Testis (tissue), 2 donors: ENCODE measurements at regions not wholly inside any gene's neighbourhood (a gene's known extent, or its start where the extent isn't known, plus 50 kb on each side); places are given as distances from the start of the nearest gene placed in this dataset.

ENCODE experiments used
- CTCF ChIP-seq, 3 experiments: fragments of 450-650 bp in 2 of 3; fragments of 200-600 bp in 1 of 3; sonication (generic) in 1 of 3; IDR thresholded peaks; one replicate each; pipeline ENCODE4 v1.5.1; 2016 to 2019; ENCODE audit warnings: antibody characterized with exemption in 3 of 3, mild to moderate bottlenecking in 2 of 3, moderate library complexity in 1 of 3
- POLR2A ChIP-seq: fragments of 450-650 bp; IDR thresholded peaks from one replicate; pipeline ENCODE4 v1.6.1; 2017; ENCODE audit warnings: antibody characterized with exemption, mild to moderate bottlenecking, moderate library complexity

DNA sequence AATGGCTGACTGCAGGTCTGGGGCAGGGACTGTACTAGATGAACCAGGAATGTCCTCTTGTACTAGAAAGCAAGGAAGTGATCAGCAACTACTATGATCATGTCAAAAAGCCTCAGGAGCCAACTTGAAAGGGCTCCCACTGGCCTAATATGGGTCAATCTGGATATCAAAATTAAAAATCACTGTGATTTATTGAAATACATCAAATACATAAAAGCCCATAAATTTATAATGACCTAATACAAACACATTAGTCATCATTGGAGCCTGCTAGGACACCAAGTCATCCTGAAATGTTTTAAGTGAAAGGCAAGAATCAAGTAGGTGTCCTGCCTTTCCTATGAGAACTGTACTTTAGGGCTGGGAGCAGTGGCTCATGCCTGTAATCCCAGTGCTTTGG lies 70.5 kb upstream of the KLHL13 start:
- TF ChIP-seq POLR2A (no peak), CTCF (IDR thresholded peaks at IDR 0.05) (no peak)
